Endothelial cell (in vitro differentiated cells): ENCODE measurements at regions not wholly inside any gene's neighbourhood (a gene's known extent, or its start where the extent isn't known, plus 50 kb on each side); places are given as distances from the start of the nearest gene placed in this dataset.

ENCODE experiments used
- DNase-seq: peaks from one replicate; pipeline ENCODE4 v3.0.0; 2021; ENCODE audit warnings: low spot score
- H3K27ac Mint-ChIP-seq: one replicate; pipeline ENCODE4 v1.8.0; 2021; ENCODE audit warnings: mixed read lengths, inconsistent platforms; ENCODE audit not compliant: unreplicated experiment
- H3K27me3 Mint-ChIP-seq: one replicate; pipeline ENCODE4 v1.8.0; 2021; ENCODE audit warnings: mild to moderate bottlenecking, moderate library complexity, mixed read lengths, inconsistent platforms; ENCODE audit not compliant: unreplicated experiment
- H3K36me3 Mint-ChIP-seq: one replicate; pipeline ENCODE4 v1.8.0; 2021; ENCODE audit warnings: mild to moderate bottlenecking, low read depth, mixed read lengths, inconsistent platforms; ENCODE audit not compliant: unreplicated experiment
- H3K4me1 Mint-ChIP-seq: one replicate; pipeline ENCODE4 v1.8.0; 2021; ENCODE audit warnings: mild to moderate bottlenecking, mixed read lengths, inconsistent platforms; ENCODE audit not compliant: unreplicated experiment
- H3K4me3 Mint-ChIP-seq: one replicate; pipeline ENCODE4 v1.8.0; 2021; ENCODE audit warnings: mild to moderate bottlenecking, mixed read lengths, inconsistent platforms; ENCODE audit not compliant: unreplicated experiment
- H3K9me3 Mint-ChIP-seq: one replicate; pipeline ENCODE4 v1.8.0; 2021; ENCODE audit warnings: mixed read lengths, inconsistent platforms; ENCODE audit not compliant: unreplicated experiment
- TF ChIP-seq, protein P1 (sequence below): fragments of 200-600 bp; sonication (generic); IDR thresholded peaks from one replicate; pipeline ENCODE4 v1.5.0; 2021; ENCODE audit warnings: antibody characterized with exemption; ENCODE audit not compliant: unreplicated experiment

DNA sequence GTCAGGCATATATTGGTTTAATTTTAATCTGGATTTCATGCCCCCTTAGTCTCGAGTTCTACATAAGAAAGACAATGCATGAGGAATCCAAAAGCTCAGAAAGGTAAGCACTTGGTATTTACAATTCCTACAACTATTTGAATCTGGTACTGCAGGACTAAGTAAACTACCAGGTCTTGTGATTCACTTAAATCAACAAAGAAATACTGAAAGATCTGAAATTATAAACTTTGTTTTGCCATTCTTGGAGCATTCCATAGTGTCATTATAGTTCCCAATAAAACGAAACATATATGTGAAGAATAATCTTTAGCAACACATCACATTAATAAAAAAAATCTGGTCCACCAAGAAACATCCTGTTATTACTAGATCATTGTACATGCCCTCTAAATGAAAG is 482.3 kb downstream of the ANKRD50 start:
- Mint-ChIP-seq H3K27me3 (no peaks in the 10 kb centered on the region), H3K9me3 (no peaks in the 10 kb centered on the region), H3K4me1 (peaks cover 2% of the 10 kb centered on the region), H3K27ac (no peak overlapping the region), H3K4me3 (no peak overlapping the region), H3K36me3 (no peaks in the 10 kb centered on the region)
- DNase-seq, result no peak
- TF ChIP-seq, protein P1, sequence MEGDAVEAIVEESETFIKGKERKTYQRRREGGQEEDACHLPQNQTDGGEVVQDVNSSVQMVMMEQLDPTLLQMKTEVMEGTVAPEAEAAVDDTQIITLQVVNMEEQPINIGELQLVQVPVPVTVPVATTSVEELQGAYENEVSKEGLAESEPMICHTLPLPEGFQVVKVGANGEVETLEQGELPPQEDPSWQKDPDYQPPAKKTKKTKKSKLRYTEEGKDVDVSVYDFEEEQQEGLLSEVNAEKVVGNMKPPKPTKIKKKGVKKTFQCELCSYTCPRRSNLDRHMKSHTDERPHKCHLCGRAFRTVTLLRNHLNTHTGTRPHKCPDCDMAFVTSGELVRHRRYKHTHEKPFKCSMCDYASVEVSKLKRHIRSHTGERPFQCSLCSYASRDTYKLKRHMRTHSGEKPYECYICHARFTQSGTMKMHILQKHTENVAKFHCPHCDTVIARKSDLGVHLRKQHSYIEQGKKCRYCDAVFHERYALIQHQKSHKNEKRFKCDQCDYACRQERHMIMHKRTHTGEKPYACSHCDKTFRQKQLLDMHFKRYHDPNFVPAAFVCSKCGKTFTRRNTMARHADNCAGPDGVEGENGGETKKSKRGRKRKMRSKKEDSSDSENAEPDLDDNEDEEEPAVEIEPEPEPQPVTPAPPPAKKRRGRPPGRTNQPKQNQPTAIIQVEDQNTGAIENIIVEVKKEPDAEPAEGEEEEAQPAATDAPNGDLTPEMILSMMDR, result no peak

DNA sequence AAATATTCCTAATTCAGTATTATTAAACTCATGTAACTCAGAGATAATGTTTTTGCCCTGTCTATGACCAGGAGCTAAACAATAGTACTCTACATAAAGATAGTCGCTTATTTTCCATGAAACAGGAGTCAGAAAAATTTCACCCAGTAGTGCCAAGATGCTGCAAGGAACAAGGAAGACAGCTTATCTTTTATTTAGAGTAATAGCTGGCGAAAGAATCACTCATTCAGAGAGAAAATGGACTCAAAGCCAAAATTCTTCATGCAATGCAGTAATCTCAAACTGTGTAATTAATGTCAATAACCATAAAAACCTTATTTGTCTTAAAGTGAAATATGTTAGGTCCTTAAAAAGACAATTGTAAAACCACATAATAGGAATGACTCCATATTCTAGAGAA is 477.8 kb downstream of the ANKRD50 start:
- no peaks in the 10 kb centered on the region for H3K36me3 Mint-ChIP-seq
- no peak overlapping the region for H3K4me3 Mint-ChIP-seq
- H3K9me3 Mint-ChIP-seq, result no peaks in the 10 kb centered on the region
- peaks cover 23% of the 10 kb centered on the region for H3K4me1 Mint-ChIP-seq
- TF ChIP-seq, protein P1, result no peak
- H3K27me3 Mint-ChIP-seq, result no peaks in the 10 kb centered on the region
- DNase-seq, result no peak
- H3K27ac Mint-ChIP-seq, result no peak overlapping the region

DNA sequence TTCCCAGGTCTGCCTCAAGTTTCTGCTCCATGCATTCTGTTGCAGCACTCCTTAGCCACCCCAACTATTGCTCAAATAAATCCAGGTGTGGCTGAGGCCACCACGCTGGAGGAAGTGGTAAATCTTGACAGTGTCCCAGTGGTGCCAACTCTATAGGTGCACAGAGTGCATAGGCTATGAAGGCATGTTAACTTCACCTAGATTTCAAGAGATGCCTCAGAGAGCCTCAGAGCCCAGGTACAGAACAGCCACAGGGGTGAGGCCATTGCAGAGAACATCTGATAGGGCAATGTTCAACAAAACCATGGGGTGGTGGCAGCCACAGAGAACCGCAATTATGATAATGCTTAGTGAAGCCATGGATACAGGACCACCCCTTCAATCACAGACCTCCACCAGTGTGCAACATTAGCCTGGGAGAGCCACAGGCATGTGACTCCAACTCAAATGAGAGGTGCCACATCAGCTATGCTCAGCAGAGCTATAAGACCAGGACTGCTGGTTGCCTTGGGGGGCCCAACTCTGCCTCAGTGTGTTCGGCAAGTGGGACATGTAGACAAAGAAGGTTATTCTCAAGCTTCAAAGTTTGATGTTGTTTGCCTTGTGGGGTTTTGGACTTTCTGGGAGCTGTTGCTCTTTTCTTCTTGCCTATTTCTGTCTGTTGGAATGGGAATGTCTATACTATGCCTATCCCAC is 468.7 kb downstream of the ANKRD50 start:
- TF ChIP-seq, protein P1, result no peak
- Mint-ChIP-seq H3K4me3 (no peak overlapping the region), H3K9me3 (no peaks in the 10 kb centered on the region), H3K27me3 (peaks cover 3% of the 10 kb centered on the region), H3K27ac (no peak overlapping the region), H3K4me1 (no peaks in the 10 kb centered on the region), H3K36me3 (peaks cover 3% of the 10 kb centered on the region)
- no peak for DNase-seq

DNA sequence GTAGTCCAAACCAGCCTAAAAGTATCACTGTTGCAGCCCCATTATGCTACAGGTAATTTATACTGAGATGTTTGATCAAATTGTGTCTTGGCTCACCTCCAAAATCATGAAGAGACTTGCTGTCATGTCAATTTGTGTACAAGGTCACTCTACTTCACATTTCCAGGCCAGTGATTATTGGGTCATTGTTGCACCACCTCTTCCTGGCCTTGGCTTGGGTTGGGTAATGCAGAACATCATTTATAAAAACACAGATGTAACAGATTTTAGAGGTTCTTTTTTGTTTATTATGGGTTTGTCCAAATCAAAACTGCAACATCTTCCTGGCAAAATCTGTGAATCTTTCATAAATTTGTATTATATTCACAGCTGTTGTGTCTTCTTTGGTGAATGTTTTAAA is 459.5 kb downstream of the ANKRD50 start:
- Mint-ChIP-seq H3K4me3 (no peak overlapping the region), H3K27me3 (no peaks in the 10 kb centered on the region), H3K27ac (no peak overlapping the region), H3K4me1 (no peaks in the 10 kb centered on the region), H3K36me3 (no peaks in the 10 kb centered on the region), H3K9me3 (no peaks in the 10 kb centered on the region)
- TF ChIP-seq, protein P1, result no peak
- DNase-seq, result no peak
